ENCODE measurements at regions not wholly inside any gene's neighbourhood (a gene's known extent, or its start where the extent isn't known, plus 50 kb on each side); places are given as distances from the start of the nearest gene placed in this dataset.

GRCh38 chr12:67441736-67442346, 172.7 kb downstream of the CAND1 start:
- H3K36me3 ChIP-seq (ENCODE audit: control insufficient read depth, insufficient read depth, low read length), result no peaks in the 10 kb centered on the region
- no peak overlapping the region for H3K27ac ChIP-seq (ENCODE audit: low read depth, low read length)
- no peak overlapping the region for H3K4me3 ChIP-seq (ENCODE audit: low read depth, low read length)
- peaks cover 13% of the 10 kb centered on the region for H3K9me3 ChIP-seq (ENCODE audit: control insufficient read depth, insufficient read depth, low read depth, low read length)
- no peaks in the 10 kb centered on the region for H3K27me3 ChIP-seq (ENCODE audit: control insufficient read depth, insufficient read depth, low read length)
- H3K4me1 ChIP-seq (ENCODE audit: control insufficient read depth, insufficient read depth, low read length), result peaks cover 9% of the 10 kb centered on the region
- no peak overlapping the region for H3K9ac ChIP-seq (ENCODE audit: low read length)

- Histone ChIP-seq H3K27ac (ENCODE audit: low read depth, low read length) (no peak overlapping the region), H3K4me1 (ENCODE audit: control insufficient read depth, insufficient read depth, low read length) (peaks cover 9% of the 10 kb centered on the region), H3K9ac (ENCODE audit: low read length) (no peak overlapping the region), H3K36me3 (ENCODE audit: control insufficient read depth, insufficient read depth, low read length) (no peaks in the 10 kb centered on the region), H3K9me3 (ENCODE audit: control insufficient read depth, insufficient read depth, low read depth, low read length) (peaks cover 13% of the 10 kb centered on the region), H3K27me3 (ENCODE audit: control insufficient read depth, insufficient read depth, low read length) (no peaks in the 10 kb centered on the region), H3K4me3 (ENCODE audit: low read depth, low read length) (no peak overlapping the region)
Measured at GRCh38 chr12:67442347-67442841, 173.2 kb downstream of the CAND1 start.

GRCh38 chr12:67442896-67443295, 173.7 kb downstream of the CAND1 start:
- Histone ChIP-seq H3K36me3 (ENCODE audit: control insufficient read depth, insufficient read depth, low read length) (no peaks in the 10 kb centered on the region), H3K4me1 (ENCODE audit: control insufficient read depth, insufficient read depth, low read length) (peaks cover 9% of the 10 kb centered on the region), H3K9ac (ENCODE audit: low read length) (no peak overlapping the region), H3K4me3 (ENCODE audit: low read depth, low read length) (no peak overlapping the region), H3K9me3 (ENCODE audit: control insufficient read depth, insufficient read depth, low read depth, low read length) (peaks cover 13% of the 10 kb centered on the region), H3K27me3 (ENCODE audit: control insufficient read depth, insufficient read depth, low read length) (no peaks in the 10 kb centered on the region), H3K27ac (ENCODE audit: low read depth, low read length) (no peak overlapping the region)

GRCh38 chr12:67444542-67444941, 175.4 kb downstream of the CAND1 start:
- H3K27me3 ChIP-seq (ENCODE audit: control insufficient read depth, insufficient read depth, low read length), result no peaks in the 10 kb centered on the region
- H3K36me3 ChIP-seq (ENCODE audit: control insufficient read depth, insufficient read depth, low read length), result no peaks in the 10 kb centered on the region
- H3K27ac ChIP-seq (ENCODE audit: low read depth, low read length), result no peak overlapping the region
- no peak overlapping the region for H3K4me3 ChIP-seq (ENCODE audit: low read depth, low read length)
- H3K9me3 ChIP-seq (ENCODE audit: control insufficient read depth, insufficient read depth, low read depth, low read length), result peaks cover 13% of the 10 kb centered on the region
- peaks cover 9% of the 10 kb centered on the region for H3K4me1 ChIP-seq (ENCODE audit: control insufficient read depth, insufficient read depth, low read length)
- no peak overlapping the region for H3K9ac ChIP-seq (ENCODE audit: low read length)

GRCh38 chr12:67446716-67447115, 177.6 kb downstream of the CAND1 start:
- Histone ChIP-seq H3K4me1 (ENCODE audit: control insufficient read depth, insufficient read depth, low read length) (peaks cover 6% of the 10 kb centered on the region; the same call in 1 of the 2 replicates), H3K36me3 (ENCODE audit: control insufficient read depth, insufficient read depth, low read length) (no peaks in the 10 kb centered on the region)

GRCh38 chr12:67447180-67447579, 178.0 kb downstream of the CAND1 start:
- Histone ChIP-seq H3K9ac (ENCODE audit: low read length) (no peak overlapping the region), H3K4me3 (ENCODE audit: low read depth, low read length) (no peak overlapping the region), H3K27me3 (ENCODE audit: control insufficient read depth, insufficient read depth, low read length) (no peaks in the 10 kb centered on the region), H3K9me3 (ENCODE audit: control insufficient read depth, insufficient read depth, low read depth, low read length) (peaks cover 13% of the 10 kb centered on the region), H3K36me3 (ENCODE audit: control insufficient read depth, insufficient read depth, low read length) (no peaks in the 10 kb centered on the region), H3K4me1 (ENCODE audit: control insufficient read depth, insufficient read depth, low read length) (peaks cover 6% of the 10 kb centered on the region; the same call in 1 of the 2 replicates), H3K27ac (ENCODE audit: low read depth, low read length) (no peak overlapping the region)

More at GRCh38 chr12:67446716-67447115, 177.6 kb downstream of the CAND1 start:
- Histone ChIP-seq H3K9ac (ENCODE audit: low read length) (no peak overlapping the region), H3K27ac (ENCODE audit: low read depth, low read length) (no peak overlapping the region), H3K9me3 (ENCODE audit: control insufficient read depth, insufficient read depth, low read depth, low read length) (peaks cover 13% of the 10 kb centered on the region), H3K27me3 (ENCODE audit: control insufficient read depth, insufficient read depth, low read length) (no peaks in the 10 kb centered on the region), H3K4me3 (ENCODE audit: low read depth, low read length) (no peak overlapping the region)

- no peak overlapping the region for H3K27ac ChIP-seq (ENCODE audit: low read depth, low read length)
- H3K27me3 ChIP-seq (ENCODE audit: control insufficient read depth, insufficient read depth, low read length), result no peaks in the 10 kb centered on the region
- H3K36me3 ChIP-seq (ENCODE audit: control insufficient read depth, insufficient read depth, low read length), result no peaks in the 10 kb centered on the region
- peaks cover 9% of the 10 kb centered on the region for H3K9me3 ChIP-seq (ENCODE audit: control insufficient read depth, insufficient read depth, low read depth, low read length)
- H3K9ac ChIP-seq (ENCODE audit: low read length), result no peak overlapping the region
- H3K4me1 ChIP-seq (ENCODE audit: control insufficient read depth, insufficient read depth, low read length), result no peaks in the 10 kb centered on the region
- H3K4me3 ChIP-seq (ENCODE audit: low read depth, low read length), result no peak overlapping the region
Measured at GRCh38 chr12:67449591-67450052, 180.5 kb downstream of the CAND1 start.

- no peak overlapping the region for H3K9ac ChIP-seq (ENCODE audit: low read length)
- peaks cover under 1% of the 10 kb centered on the region; the same call in 1 of the 2 replicates for H3K9me3 ChIP-seq (ENCODE audit: control insufficient read depth, insufficient read depth, low read depth, low read length)
- H3K4me3 ChIP-seq (ENCODE audit: low read depth, low read length), result no peak overlapping the region
- no peaks in the 10 kb centered on the region for H3K27me3 ChIP-seq (ENCODE audit: control insufficient read depth, insufficient read depth, low read length)
- H3K4me1 ChIP-seq (ENCODE audit: control insufficient read depth, insufficient read depth, low read length), result no peaks in the 10 kb centered on the region
- no peak overlapping the region for H3K27ac ChIP-seq (ENCODE audit: low read depth, low read length)
- H3K36me3 ChIP-seq (ENCODE audit: control insufficient read depth, insufficient read depth, low read length), result no peaks in the 10 kb centered on the region
Measured at GRCh38 chr12:67450441-67450840, 181.3 kb downstream of the CAND1 start.

- no peaks in the 10 kb centered on the region for H3K27me3 ChIP-seq (ENCODE audit: control insufficient read depth, insufficient read depth, low read length)
- H3K9ac ChIP-seq (ENCODE audit: low read length), result no peak overlapping the region
- H3K9me3 ChIP-seq (ENCODE audit: control insufficient read depth, insufficient read depth, low read depth, low read length), result no peaks in the 10 kb centered on the region
- no peaks in the 10 kb centered on the region for H3K4me1 ChIP-seq (ENCODE audit: control insufficient read depth, insufficient read depth, low read length)
- no peaks in the 10 kb centered on the region for H3K36me3 ChIP-seq (ENCODE audit: control insufficient read depth, insufficient read depth, low read length)
- H3K4me3 ChIP-seq (ENCODE audit: low read depth, low read length), result no peak overlapping the region
- H3K27ac ChIP-seq (ENCODE audit: low read depth, low read length), result no peak overlapping the region
Measured at GRCh38 chr12:67451206-67451605, 182.0 kb downstream of the CAND1 start.

GRCh38 chr12:67452119-67452805, 183.1 kb downstream of the CAND1 start:
- Histone ChIP-seq H3K9me3 (ENCODE audit: control insufficient read depth, insufficient read depth, low read depth, low read length) (no peaks in the 10 kb centered on the region), H3K27me3 (ENCODE audit: control insufficient read depth, insufficient read depth, low read length) (no peaks in the 10 kb centered on the region), H3K4me3 (ENCODE audit: low read depth, low read length) (no peak overlapping the region), H3K27ac (ENCODE audit: low read depth, low read length) (no peak overlapping the region), H3K4me1 (ENCODE audit: control insufficient read depth, insufficient read depth, low read length) (no peaks in the 10 kb centered on the region), H3K9ac (ENCODE audit: low read length) (no peak overlapping the region), H3K36me3 (ENCODE audit: control insufficient read depth, insufficient read depth, low read length) (no peaks in the 10 kb centered on the region)

GRCh38 chr12:67453191-67453590, 184.0 kb downstream of the CAND1 start:
- Histone ChIP-seq H3K27me3 (ENCODE audit: control insufficient read depth, insufficient read depth, low read length) (no peaks in the 10 kb centered on the region), H3K4me1 (ENCODE audit: control insufficient read depth, insufficient read depth, low read length) (no peaks in the 10 kb centered on the region), H3K9ac (ENCODE audit: low read length) (no peak overlapping the region), H3K4me3 (ENCODE audit: low read depth, low read length) (no peak overlapping the region), H3K27ac (ENCODE audit: low read depth, low read length) (no peak overlapping the region), H3K9me3 (ENCODE audit: control insufficient read depth, insufficient read depth, low read depth, low read length) (no peaks in the 10 kb centered on the region), H3K36me3 (ENCODE audit: control insufficient read depth, insufficient read depth, low read length) (no peaks in the 10 kb centered on the region)

All from HUES6 (cell line).